GM18873 (cell line): ENCODE measurements at regions not wholly inside any gene's neighbourhood (a gene's known extent, or its start where the extent isn't known, plus 50 kb on each side); places are given as distances from the start of the nearest gene placed in this dataset.

Experiments used
- ATAC-seq: cut with Tn5 transposase; IDR thresholded peaks from one replicate; pipeline ENCODE4 v1.9.1; 2021; ENCODE audit warnings: mild to moderate bottlenecking, moderate library complexity, moderate number of reproducible peaks; ENCODE audit not compliant: unreplicated experiment, low FRiP score

GRCh38 chr2:95539290-95539689 lies 52.5 kb upstream of the TRIM43 start:
- ATAC-seq = no peak

GRCh38 chr2:95539836-95540235 lies 52.0 kb upstream of the TRIM43 start:
- ATAC-seq = peak; percentile 81
